NB4 (cell line): ENCODE measurements at regions not wholly inside any gene's neighbourhood (a gene's known extent, or its start where the extent isn't known, plus 50 kb on each side); places are given as distances from the start of the nearest gene placed in this dataset.

Source experiments
- POLR2A ChIP-seq: IDR thresholded peaks from 2 replicates; pipeline ENCODE4 v1.6.1; 2011; ENCODE audit warnings: mild to moderate bottlenecking; ENCODE audit not compliant: insufficient read length; ENCODE audit errors: extremely low read depth
- TF ChIP-seq, protein P1 (sequence below): IDR thresholded peaks from one replicate; pipeline ENCODE4 v1.5.1; 2012; ENCODE audit warnings: low read depth, low read length

DNA sequence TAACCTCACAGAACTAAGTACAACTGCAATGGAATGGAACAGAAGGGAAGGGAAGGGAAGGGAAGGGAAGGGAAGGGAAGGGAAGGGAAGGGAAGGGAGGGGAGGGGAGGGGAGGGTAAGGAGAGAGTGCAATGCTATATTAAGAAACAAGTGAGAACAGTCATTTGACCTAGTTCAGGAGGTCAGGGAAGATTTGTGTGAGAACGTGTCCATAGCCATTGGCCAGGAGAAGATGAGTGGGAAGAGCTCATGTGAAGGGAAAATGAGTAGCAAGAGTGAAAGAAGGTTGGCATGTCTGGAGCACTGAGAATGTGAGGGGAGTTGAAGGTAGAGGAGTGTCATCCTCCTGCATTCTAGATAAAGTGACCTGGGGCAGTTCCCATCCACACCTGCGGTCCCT lies 481.6 kb downstream of the IRS1 start:
- TF ChIP-seq, protein P1, sequence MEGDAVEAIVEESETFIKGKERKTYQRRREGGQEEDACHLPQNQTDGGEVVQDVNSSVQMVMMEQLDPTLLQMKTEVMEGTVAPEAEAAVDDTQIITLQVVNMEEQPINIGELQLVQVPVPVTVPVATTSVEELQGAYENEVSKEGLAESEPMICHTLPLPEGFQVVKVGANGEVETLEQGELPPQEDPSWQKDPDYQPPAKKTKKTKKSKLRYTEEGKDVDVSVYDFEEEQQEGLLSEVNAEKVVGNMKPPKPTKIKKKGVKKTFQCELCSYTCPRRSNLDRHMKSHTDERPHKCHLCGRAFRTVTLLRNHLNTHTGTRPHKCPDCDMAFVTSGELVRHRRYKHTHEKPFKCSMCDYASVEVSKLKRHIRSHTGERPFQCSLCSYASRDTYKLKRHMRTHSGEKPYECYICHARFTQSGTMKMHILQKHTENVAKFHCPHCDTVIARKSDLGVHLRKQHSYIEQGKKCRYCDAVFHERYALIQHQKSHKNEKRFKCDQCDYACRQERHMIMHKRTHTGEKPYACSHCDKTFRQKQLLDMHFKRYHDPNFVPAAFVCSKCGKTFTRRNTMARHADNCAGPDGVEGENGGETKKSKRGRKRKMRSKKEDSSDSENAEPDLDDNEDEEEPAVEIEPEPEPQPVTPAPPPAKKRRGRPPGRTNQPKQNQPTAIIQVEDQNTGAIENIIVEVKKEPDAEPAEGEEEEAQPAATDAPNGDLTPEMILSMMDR: no peak
- TF ChIP-seq POLR2A: no peak
